Keratinocyte (primary cell): ENCODE measurements at regions not wholly inside any gene's neighbourhood (a gene's known extent, or its start where the extent isn't known, plus 50 kb on each side); places are given as distances from the start of the nearest gene placed in this dataset.

Experiments used
- CTCF ChIP-seq, 3 experiments: IDR thresholded peaks in 1 of 3; conservative IDR thresholded peaks in 1 of 3; optimal IDR thresholded peaks in 1 of 3; 2 replicates in 2 of 3; 3 replicates in 1 of 3; pipeline versions ENCODE3 to v1.5.1; 2011; ENCODE audit warnings: low read length in 3 of 3, mild to moderate bottlenecking in 3 of 3, moderate library complexity in 2 of 3, control low read depth in 1 of 3, inconsistent platforms in 1 of 3; ENCODE audit not compliant: insufficient read depth in 2 of 3; ENCODE audit errors: extremely low read depth in 1 of 3
- EZH2 ChIP-seq: IDR thresholded peaks from one replicate; pipeline ENCODE4 v1.6.1; 2012; ENCODE audit warnings: inconsistent platforms, mild to moderate bottlenecking, low read length, moderate library complexity

DNA sequence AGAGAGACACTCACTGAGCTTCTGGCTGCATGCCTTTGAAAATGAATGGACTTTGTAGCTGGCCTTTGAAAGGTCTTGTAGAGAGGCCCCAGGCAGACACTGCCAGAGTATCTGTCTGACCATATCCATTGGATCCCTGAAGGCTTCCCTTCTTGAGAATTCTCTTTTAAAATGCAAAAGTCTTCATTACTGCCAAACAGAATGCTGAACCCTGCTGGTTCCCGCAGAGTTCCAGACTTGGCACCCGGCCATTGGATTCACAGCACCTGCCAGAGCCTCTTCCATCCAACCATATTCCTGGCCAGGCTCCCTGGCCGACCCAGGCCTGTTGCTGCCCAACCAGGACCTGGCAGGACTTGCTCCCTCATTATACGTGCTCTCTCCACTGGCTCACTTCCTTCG is 182.5 kb downstream of the GXYLT1 start:
- TF ChIP-seq CTCF (optimal IDR thresholded peaks at IDR 0.05 in 1 of 3, IDR thresholded peaks at IDR 0.05 in 1 of 3, conservative IDR thresholded peaks at IDR 0.05 in 1 of 3; ENCODE audit: extremely low read depth in 1 of 3, insufficient read depth in 2 of 3, low read length in 3 of 3) (no peak), EZH2 (no peak)
